ENCODE measurements at regions not wholly inside any gene's neighbourhood (a gene's known extent, or its start where the extent isn't known, plus 50 kb on each side); places are given as distances from the start of the nearest gene placed in this dataset.
A peak's percentile ranks its signal among the peaks of the same experiment; 100 is the strongest.

DNA sequence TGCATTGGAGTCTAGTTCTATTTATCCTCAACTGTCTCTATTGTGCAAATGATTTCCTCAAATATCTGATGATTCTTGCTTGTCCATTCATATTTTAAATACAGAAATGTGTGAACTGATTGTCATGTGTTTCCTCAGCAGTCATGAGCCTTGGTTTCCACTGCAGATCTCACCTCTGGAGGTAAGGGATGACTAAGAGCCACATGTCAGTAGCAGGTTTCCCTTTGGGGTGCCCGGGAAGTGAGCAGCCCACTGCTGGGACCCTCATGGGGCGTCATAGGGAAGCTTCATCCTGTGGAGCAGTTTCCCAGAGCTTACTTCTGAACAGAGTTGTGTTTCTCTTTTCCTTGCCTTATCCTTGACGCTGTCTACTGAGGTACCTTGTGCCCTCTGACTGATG is 149.2 kb upstream of the TOPAZ1 start:
- no peak for DNase-seq (ENCODE audit: low read depth)

DNA sequence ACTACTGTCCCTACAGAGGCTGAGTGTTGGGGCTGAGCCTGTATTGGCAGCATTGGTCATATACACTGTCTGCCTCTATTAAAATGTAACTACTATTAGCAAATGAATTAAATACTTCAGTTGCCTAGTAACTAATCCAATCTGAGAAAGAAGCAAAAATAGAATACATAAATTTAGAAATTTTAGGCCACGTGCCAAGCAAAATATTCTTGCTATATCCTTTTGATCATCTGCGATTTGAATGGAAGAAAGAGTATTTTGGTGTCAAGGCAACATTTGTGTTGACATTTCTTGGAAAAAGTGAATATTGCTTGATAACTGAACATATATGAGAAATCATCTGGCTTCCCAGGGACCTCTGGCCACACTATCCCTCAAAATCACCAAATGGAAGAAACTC is 148.2 kb upstream of the TOPAZ1 start:
- DNase-seq (ENCODE audit: low read depth), result no peak

DNA sequence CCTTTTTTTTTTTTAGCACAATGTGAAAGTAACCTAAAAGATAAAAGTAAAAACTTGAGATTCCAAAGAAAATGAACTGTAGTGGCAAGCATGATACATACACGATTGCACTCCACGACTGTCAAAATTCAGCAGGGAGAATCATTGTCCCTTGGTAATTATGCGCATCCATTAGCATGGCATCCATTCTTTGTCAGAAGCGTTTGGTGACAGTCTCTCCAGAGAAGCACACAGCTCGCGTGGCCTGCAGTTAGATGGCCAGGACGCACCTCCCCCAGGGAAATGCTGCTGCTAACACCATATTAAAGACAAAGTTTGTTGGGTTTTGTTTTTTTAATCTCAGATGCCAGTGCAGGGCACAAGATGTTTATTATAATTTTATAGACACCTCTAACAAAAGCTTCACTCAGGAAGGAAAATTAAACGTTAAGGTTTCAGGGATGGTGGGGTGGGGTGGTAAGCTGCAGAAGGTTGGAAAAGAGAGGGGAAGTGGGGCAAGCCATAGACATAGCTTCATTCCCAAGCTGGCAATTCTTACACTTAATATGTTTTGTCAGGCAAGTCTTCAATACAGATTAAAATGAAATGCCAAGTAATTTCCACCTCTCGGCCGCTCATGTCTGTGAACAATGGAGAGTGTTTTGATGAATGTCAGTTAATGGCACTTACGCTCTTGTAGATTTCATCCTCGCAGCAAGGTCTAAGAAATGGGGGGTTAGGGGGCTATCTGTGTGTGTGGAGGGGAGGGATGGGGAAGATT is 142.8 kb upstream of the TOPAZ1 start:
- no peak for DNase-seq (ENCODE audit: low read depth)

DNA sequence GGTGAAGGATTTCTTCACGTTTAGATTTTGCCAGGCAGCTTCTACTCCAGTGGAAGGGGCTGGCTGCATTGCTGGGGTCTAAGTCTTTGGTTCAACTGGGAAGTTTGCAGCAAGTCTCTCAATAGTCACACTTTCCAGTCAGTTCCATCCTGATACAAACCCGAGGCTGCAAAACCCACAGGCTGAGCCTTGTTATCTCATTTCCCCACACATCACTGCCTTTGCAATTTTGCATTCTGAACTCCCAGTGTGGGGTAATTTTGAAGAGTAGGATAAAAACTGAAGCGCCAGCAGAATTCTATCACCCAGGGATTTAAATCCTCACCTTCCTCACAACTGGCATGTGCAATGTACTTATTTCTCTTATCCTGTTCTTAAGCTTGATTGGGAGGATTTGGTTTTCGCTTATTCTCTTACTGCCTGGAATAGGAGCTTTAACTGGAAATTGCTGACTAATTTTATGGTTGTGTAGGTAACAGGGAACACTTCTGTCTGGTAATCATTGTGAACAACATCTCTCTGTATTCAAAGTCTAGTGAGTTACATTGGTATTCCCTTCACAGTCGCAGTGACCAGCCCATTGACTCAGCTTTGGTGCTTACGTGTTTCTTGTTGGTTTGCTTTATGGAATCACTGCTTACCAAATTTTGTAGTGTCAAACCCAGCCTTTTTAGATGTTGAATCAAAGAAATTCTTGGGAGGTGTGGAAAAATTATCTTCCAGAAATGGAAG is 142.0 kb upstream of the TOPAZ1 start:
- no peak for DNase-seq (ENCODE audit: low read depth)

DNA sequence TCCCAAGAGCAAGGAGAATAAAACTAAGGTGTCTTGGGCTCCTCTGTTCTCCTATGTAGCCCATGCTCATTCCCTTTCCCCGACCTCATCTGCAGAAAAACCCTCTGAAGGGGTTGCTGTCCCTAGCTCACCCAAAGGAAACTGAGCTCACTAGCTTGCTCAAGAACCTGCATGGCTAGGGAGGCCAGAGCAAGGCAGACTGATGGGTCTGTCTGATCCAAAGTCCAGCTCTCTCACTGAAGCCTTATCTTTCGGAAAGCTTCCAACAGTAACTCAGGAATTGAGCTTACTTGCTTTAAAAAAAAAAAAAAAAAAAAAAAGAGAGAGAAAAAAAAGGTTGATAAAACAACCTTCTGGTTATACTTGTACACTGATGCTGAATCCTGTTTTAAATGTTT is 141.4 kb upstream of the TOPAZ1 start:
- DNase-seq (ENCODE audit: low read depth), result no peak

DNA sequence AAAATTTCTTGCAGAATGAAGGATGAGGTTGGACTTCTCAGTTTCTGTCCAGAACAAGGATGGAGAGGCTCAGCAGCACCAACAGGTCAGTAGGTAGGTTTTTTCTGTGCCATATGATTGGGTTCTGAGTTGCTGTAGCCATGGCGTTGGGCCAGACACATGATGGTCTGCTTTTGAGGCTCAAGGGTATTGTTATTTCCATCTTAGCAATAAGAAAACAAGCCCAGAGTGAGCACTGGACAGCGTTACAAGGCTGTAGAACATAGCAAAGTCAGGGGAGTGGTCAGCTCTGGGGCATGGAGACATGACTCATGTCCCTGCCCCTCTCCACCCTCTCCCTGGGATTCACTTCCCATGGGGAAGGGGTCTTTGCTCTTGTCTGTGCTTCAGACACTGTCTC is 137.6 kb upstream of the TOPAZ1 start:
- no peak for DNase-seq (ENCODE audit: low read depth)

DNA sequence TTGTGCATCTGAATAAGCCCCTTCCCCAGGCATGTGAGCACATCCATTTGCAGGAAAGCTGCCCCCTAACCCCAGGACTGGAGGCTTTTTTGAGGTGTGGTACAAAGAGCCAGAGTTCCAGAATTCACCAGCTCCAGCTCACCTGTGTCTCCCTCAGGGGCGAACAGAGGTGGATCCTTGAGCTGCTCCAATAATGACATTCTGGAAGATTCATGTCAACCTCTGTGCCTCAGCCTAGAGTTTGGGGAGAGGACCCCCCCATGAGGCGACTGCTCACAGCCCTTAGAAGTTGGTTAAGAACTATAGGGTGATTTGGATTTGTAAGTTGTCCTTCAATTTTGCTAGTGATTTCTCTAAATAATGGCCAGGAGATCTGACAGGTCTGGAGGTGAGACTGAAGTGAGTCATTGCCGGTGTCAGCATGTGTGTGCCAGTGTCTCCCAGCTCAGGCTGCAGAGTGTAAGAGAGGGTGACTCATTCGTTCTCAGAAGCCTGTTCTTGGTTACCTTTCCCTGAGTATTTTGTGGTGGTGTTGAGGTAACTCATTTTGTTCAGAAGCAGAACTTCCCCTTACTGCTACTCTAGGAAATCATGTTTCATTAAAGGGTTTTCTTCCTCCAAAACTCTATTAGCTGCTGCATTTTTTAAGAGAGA is 136.9 kb upstream of the TOPAZ1 start:
- no peak for DNase-seq (ENCODE audit: low read depth)

DNA sequence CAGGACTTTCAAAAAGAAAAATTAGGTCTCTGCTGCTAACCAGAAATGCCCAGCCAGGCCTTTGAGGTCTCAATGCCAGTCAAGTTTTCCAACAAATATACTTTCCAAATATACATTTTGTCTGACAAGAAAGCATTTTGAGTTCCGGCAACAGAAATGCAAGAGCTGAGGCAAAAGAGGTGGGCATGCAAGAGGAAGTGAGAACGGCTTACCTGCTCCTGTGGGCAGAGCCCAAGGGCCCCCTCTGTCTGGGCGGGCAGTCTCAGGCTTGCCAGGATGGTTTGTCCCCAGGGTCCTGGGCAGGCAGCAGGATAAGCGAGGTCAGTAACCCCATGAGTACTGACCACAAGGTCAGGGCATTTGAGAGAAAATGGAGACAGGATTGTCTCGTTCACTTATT is 136.1 kb upstream of the TOPAZ1 start:
- DNase-seq (ENCODE audit: low read depth), result no peak

DNA sequence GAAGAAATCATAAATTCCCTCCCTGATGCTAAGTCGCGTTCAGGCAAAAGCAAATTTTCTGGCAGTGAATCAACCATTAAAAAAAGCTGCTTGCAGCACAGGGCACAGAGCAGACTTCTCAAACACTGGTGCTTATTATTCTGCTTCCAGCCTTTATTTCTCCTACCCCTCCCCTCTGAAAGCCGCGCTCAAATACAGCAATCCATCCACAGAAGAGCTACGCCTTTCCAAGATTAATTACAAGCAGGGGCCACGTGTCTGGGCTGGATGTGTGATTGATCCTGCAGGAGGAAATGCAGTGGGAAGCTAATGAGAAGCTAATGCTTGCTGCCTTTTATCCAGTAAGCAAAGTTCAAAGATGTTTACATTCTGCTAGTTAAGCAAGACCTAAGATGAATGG is 134.9 kb upstream of the TOPAZ1 start:
- no peak for DNase-seq (ENCODE audit: low read depth)

DNA sequence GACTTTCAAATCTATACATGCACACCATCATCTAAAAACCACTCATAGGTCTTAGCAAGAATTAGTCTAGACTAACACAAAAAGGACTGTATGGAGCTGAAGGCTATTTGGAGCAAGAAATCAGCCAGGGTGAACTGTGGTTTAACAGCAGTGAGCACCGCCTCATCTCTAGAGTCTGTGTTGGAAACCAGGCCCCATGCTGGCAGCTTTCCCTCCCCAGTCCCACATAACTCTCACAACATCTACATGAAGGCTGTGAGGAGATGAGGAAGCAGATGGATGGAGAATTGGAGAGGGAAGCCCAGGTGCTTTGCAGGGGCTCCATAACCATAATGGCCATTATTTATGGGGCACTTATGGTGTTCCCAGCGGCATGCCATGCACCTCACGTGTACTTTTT is 133.2 kb upstream of the TOPAZ1 start:
- DNase-seq (ENCODE audit: low read depth), result no peak

DNA sequence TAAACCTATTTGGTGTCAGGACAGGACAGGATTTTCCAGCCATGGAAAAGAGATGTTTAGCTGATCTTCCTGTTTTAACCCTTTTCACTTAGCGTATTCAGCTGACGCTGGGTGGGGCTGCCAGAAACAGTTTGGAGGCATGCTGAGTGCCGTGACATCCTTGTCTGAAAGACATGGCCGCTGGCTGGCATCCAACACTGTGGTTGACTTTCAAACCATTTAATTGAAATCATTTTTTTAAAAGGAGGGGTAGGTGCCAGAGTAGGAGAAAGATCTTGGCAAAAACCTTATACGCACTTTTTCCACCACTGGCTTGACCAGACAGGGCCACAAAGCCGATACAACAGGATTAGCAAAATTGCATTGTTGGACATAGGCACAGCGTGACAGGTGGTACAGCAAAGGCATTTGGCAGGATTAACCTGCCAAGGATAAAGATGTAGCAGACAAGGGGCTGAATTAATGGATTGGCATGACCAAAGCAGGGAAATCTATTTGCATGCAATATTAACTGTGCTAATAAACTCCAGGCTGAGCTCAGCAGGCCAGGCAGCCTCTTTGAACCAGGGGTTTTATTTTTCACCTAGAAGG is 131.8 kb upstream of the TOPAZ1 start:
- DNase-seq (ENCODE audit: low read depth), result no peak

DNA sequence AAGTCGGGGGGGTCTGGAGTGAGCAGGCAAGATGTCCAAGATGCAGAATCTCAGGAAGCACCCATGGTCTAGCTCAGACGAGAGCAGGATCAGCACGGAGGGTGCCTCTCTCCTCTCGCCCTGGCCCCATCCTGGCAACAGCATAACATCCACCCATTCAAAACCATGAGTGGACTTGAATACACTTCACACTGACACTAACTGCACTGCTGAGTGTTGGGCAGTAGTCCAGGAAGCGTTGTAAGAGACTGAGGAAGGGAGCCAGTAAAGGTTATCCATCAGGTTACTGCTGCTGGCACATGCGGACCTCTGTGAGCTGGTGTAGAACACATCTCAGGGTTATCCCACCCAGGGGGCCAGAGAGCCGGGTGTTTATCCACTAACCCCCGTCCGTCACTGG is 131.0 kb upstream of the TOPAZ1 start:
- DNase-seq (ENCODE audit: low read depth), result no peak

DNA sequence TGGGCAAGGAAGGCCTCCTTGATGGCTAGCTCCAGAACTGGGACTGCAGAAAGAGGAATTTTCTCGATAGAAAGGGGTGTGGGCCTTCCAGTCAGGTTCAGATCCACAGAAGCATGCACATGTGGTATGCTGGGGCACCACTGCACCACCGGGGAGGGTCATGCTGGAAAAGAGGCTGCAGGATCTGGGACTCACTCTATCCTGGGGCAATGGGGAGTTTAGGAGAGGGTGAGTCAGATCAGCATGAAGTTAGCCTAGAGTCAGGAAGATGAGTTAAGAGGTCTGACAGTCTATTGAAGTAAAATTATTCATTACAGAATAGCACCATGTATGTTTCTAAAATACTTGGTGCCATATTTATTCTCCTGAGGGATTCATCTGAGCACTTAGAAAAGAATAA is 130.2 kb upstream of the TOPAZ1 start:
- DNase-seq (ENCODE audit: low read depth), result no peak

DNA sequence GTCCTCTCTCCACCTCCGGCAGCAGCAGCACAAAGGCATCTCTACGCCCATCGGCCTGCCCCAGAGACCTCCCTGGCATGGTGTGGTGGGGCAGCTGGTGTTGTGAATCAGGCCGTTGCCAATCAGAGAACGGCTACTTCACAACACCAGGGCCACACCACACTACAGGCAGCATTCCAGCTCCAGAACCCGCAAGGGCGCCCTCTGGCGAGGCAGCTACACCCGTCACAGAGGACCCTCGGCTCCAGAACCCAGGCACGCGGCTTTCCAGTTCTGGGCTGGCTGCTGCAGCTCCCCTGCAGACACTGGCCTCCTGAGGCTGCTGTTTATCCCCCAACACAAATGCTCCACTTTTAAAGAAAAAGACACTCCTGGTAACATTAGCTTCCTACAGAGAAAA is 127.5 kb upstream of the TOPAZ1 start:
- DNase-seq (ENCODE audit: low read depth), result no peak

DNA sequence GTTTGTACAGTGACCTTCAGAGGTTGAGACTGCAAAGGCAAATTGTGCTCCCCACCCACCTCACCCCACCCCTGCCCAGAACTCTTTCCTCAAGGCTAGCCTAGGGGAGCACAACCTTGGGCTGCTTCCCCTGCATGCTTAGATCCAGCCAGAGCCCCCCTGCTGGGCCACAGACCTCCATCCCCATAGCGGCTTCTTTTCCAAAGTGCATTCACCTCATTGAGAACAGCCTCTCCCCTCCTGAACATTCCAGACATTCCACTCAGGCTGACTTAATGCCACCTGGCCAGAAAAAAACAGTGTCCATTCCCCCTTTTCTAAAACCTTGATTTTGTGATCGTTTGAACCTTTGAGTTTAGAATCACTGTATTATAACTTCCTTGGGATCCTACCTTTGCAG is 124.4 kb upstream of the TOPAZ1 start:
- no peak for DNase-seq (ENCODE audit: low read depth)

DNA sequence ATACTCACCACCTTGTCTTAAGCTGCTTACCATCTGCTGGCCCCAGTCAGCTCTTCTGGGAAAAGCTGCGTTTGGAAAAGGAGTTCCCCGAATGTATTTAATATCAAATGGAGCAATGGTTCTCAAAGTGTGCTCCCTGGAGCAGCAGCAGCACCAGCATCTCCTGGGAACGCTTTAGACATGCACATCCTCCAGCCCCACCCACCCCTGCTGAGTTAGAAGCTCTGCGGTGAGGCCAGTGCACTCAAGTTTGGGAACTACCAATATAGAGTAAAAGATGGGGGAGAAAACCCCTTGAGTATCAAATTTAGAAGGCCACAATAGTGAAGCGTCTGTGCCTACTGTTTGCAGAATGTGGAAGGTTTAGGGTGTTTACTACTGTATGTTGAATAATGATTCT is 124.0 kb upstream of the TOPAZ1 start:
- no peak for DNase-seq (ENCODE audit: low read depth)

DNA sequence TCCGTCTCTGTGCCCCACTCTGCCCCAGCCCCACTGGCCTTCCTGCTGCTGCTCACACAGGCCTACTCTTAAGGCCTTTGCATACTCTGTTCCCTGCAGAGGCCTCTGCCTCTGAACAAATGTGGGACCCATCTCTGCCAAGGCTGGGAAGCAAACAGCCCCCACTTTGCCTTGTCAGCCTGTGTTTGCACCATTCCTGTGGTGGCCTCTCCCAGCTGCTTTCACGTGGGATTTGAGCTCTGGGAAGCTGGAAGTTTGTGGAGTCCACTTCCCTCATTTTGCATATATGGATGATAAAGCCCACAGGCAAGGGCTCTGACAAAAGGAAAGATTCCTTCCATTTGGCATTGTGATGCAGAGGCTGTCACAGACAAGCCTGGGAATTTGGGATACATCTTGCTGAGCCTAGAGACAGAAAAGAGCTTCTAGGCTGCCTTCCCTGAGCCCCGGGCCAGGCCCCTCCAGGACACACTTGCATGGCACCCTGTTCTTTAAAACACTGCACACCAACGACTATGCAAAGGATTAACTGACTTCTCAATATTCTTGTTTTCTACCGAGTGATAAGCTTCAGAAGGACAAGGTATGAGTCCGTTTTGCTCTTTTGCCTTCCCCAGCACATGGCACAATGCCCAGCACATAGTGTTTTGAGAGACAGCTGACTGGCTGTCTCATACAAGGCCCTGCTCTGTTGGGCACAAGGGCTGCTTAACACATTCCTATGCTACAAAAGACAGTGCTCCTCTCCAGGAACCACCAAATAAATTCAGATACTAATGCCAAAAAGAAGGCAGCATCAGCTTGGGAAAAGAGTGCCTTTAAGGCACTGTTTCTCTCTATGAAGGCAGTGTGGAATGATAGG is 120.7 kb upstream of the TOPAZ1 start:
- no peak for DNase-seq (ENCODE audit: low read depth)

DNA sequence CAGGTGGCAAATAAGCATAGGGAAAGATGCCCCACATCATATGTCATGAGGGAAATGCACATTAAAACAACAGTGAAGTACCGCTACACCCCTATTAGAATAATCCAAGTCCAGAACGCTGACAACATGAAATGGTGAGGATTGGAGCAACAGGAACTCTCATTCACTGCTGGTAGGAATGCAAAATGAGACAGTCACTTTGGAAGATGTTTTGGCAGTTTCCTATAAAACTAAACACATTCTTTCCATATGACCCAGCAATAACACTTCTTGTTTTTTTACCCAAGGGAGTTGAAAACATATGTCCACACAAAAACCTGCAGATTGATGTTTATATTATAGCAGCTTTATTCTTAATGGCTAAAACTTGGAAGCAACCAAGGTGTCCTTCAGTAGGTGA is 116.4 kb upstream of the TOPAZ1 start:
- peak; percentile 49 for DNase-seq (ENCODE audit: low read depth)

DNA sequence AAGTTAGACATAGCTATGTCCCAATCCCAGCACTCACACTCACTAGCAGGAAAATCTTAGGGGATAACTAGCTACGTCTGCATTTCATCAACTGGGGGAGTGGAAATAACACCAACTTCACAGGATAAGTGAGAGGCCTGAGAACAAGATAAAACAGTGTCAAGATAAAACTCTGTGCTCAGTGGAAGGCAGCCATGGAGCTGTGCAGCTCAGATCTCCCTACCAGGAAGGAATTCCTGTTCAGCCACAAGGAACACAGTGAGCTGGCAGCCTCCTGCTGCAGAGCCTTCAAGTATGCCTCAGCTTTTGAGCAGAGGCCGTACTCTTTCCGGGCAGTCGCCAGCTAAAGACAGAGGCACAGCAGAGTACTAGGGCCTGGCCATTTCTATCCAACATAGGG is 115.8 kb upstream of the TOPAZ1 start:
- peak; percentile 27 for DNase-seq (ENCODE audit: low read depth)

DNA sequence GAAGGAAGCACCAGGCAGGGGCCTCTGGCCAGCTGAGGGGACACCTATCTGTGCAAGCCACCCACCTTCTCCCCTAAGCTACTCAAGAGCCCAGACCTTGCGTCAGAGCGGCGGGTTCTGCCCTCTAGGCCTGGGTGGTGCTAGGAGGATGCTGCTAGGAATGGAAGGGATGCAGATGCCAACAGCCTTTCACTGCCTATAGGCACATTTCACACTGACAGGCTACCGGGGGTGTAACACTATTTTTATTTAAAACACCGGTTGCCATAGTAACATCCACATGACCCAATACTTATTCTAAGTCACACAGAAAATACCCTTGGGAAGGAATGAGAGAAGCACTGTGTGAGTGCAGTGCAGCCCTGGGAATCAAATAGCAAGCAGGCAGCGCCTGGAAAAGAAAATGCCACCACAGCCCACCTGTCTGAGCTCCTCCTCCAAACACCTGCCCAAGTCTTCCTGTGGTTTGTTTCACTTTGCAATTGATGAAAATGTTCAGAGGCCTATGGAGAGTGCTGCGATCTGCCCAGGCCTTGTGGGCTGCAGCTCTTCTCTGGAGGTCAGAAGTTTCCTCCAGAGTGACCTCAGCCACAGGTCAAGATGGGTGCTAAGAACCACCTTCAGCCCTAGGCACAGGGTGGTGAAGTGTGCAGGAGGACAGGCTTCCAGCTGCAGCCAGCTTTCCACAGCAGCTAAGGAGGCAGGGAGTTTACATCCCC is 113.5 kb upstream of the TOPAZ1 start:
- DNase-seq (ENCODE audit: low read depth), result no peak

DNA sequence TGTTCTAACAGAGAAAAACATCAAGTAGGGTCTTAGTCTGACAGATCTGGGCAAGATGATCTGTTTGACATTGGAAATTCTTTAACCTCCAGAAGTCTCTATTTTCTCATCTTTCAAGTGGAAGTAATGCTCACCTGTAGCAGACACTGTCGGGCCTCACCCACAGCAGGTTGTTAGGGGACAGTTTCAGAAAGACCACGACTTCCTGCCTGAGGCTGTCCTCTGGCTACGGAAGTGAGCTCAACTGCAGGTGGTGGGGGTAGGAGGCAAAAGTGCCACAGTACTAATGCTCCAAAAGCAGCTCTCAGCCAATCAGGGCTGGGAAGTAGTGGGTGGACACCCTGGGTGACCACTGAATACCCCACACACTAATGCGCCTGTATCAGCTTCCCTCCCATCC is 111.4 kb upstream of the TOPAZ1 start:
- no peak for DNase-seq (ENCODE audit: low read depth)

All from fibroblast of gingiva (primary cell).